Spleen (tissue), 11 donors: ENCODE measurements at regions not wholly inside any gene's neighbourhood (a gene's known extent, or its start where the extent isn't known, plus 50 kb on each side); places are given as distances from the start of the nearest gene placed in this dataset.

Experiments
- DNase-seq: peaks from one replicate; pipeline ENCODE4 v3.0.0-alpha.2; 2020
- H3K27ac ChIP-seq, 8 donors: fragments of 200-600 bp; sonication (generic) in 7 of 8; 1 replicate in 4 of 8; 2 replicates in 4 of 8; pipeline versions ENCODE4 v1.5.0 to v1.8.0; 2016 to 2021; ENCODE audit warnings: inconsistent platforms in 4 of 8, mild to moderate bottlenecking in 4 of 8, moderate library complexity in 1 of 8
- H3K27me3 ChIP-seq, 7 donors: fragments of 200-600 bp; sonication (generic) in 6 of 7; replicated peaks in 1 of 7; 1 replicate in 4 of 7; 2 replicates in 3 of 7; pipeline versions ENCODE4 v1.5.0 to v1.8.0; 2016 to 2021; ENCODE audit warnings: inconsistent platforms in 3 of 7, mild to moderate bottlenecking in 1 of 7
- H3K36me3 ChIP-seq, 6 donors: fragments of 200-600 bp; sonication (generic) in 5 of 6; 1 replicate in 4 of 6; 2 replicates in 2 of 6; pipeline versions ENCODE4 v1.5.0 to v1.8.0; 2016 to 2021; ENCODE audit warnings: inconsistent platforms in 2 of 6
- H3K4me1 ChIP-seq, 6 donors: fragments of 200-600 bp; sonication (generic) in 5 of 6; 1 replicate in 3 of 6; 2 replicates in 3 of 6; pipeline versions ENCODE4 v1.5.0 to v1.8.0; 2016 to 2021; ENCODE audit warnings: inconsistent platforms in 3 of 6
- H3K4me3 ChIP-seq, 8 donors: fragments of 200-600 bp; sonication (generic) in 7 of 8; 1 replicate in 4 of 8; 2 replicates in 4 of 8; pipeline versions ENCODE4 v1.5.0 to v1.8.0; 2016 to 2021; ENCODE audit warnings: inconsistent platforms in 4 of 8, mild to moderate bottlenecking in 4 of 8, moderate library complexity in 2 of 8
- H3K9me3 ChIP-seq, 8 donors: fragments of 200-600 bp; sonication (generic) in 7 of 8; 1 replicate in 4 of 8; 2 replicates in 4 of 8; pipeline versions ENCODE4 v1.5.0 to v1.8.0; 2016 to 2021; ENCODE audit warnings: inconsistent platforms in 4 of 8
- CTCF ChIP-seq, 11 experiments: fragments of 200-600 bp in 7 of 11; fragments of 450-650 bp in 4 of 11; sonication (generic) in 4 of 11; IDR thresholded peaks in 8 of 11; conservative IDR thresholded peaks in 3 of 11; 1 replicate in 7 of 11; 2 replicates in 4 of 11; pipeline versions ENCODE4 v1.4.0 to v1.8.0; 2016 to 2021; ENCODE audit warnings: antibody characterized with exemption in 11 of 11, inconsistent platforms in 4 of 11, mild to moderate bottlenecking in 1 of 11
- POLR2A ChIP-seq, 3 donors: fragments of 450-650 bp; IDR thresholded peaks; one replicate each; pipeline ENCODE4 v1.5.1; 2017; ENCODE audit warnings: antibody characterized with exemption in 3 of 3, mild to moderate bottlenecking in 1 of 3
- POLR2AphosphoS5 ChIP-seq, 3 donors: sonication (generic); formaldehyde crosslinking; IDR thresholded peaks; one replicate each; pipeline ENCODE4 v1.5.1; 2017; ENCODE audit warnings: antibody characterized with exemption in 3 of 3
- WGBS, 5 donors: extraction: QIAGEN DNeasy Blood & Tissue Kit in 3 of 5; methylation state at CpG; one replicate each; pipeline versions ENCODE4 v1.1.5 to v1.1.7; 2013 to 2018; 5-methylcytosine and 5-hydroxymethylcytosine counted together
- intact Hi-C: fragments of 100-400 bp; cut with DNase I; formaldehyde crosslinking; loops from one replicate; pipeline ENCODE4 v1.15.0; 2023; ENCODE audit warnings: low total_unique reads
- donor health status: healthy with polysubstance abuse.
- donor health status: DM: no; HTN: no; CAD: no; lungs with moderate emphysema.
- donor health status: DM: no; HTN: no; CAD: no.
- donor health status: Bipolar disorder and iron deficiency.
- donor health status: healthy.
- donor health status: DM: no; HTN: no; CAD: no.
- donor health status: DM: yes; HTN: yes; CAD: no.

GRCh38 chr11:39712581-39712980 lies 1746.9 kb downstream of the LRRC4C start:
- DNase-seq = no peak
- H3K4me1 ChIP-seq = no peaks in the 10 kb centered on the region
- 72 to 81% (median 77%) methylated on average over 2 of the region's 2 CpGs for WGBS, 5 donors
- no peaks in the 10 kb centered on the region for H3K36me3 ChIP-seq
- H3K27ac ChIP-seq = no peak overlapping the region
- no peak overlapping the region for H3K4me3 ChIP-seq
- H3K27me3 ChIP-seq = no peaks in the 10 kb centered on the region
- intact Hi-C loops = no loop called here
- TF ChIP-seq POLR2A (IDR thresholded peaks at IDR 0.05) = no peak
- peaks cover 0 to 9% (median 6%) of the 10 kb centered on the region in 8 donors for H3K9me3 ChIP-seq

GRCh38 chr11:39690856-39691255 lies 1768.6 kb downstream of the LRRC4C start:
- no peak for DNase-seq
- Histone ChIP-seq H3K4me3 (no peak overlapping the region), H3K4me1 (no peaks in the 10 kb centered on the region), H3K27ac (no peak overlapping the region), H3K36me3 (no peaks in the 10 kb centered on the region), H3K27me3 (no peaks in the 10 kb centered on the region), H3K9me3 (peaks cover 0 to 19% (median 5%) of the 10 kb centered on the region in 8 donors)
- TF ChIP-seq CTCF (IDR thresholded peaks at IDR 0.05 in 8 of 11, conservative IDR thresholded peaks at IDR 0.05 in 3 of 11) (no peak), POLR2AphosphoS5 (IDR thresholded peaks at IDR 0.05) (no peak), POLR2A (IDR thresholded peaks at IDR 0.05) (no peak)
- WGBS, 5 donors = 51 to 83% (median 60%) methylated on average over 1 of the region's 1 CpG
- intact Hi-C loops = no loop called here

- no peak for DNase-seq
- H3K36me3 ChIP-seq = no peaks in the 10 kb centered on the region
- TF ChIP-seq POLR2A (IDR thresholded peaks at IDR 0.05) (no peak), POLR2AphosphoS5 (IDR thresholded peaks at IDR 0.05) (no peak), CTCF (IDR thresholded peaks at IDR 0.05 in 8 of 11, conservative IDR thresholded peaks at IDR 0.05 in 3 of 11) (no peak)
- 77 to 90% (median 84%) methylated on average over 4 of the region's 4 CpGs for WGBS, 5 donors
- intact Hi-C loops = no loop called here
- no peaks in the 10 kb centered on the region for H3K4me1 ChIP-seq
- H3K27ac ChIP-seq = no peak overlapping the region
- no peak overlapping the region for H3K4me3 ChIP-seq
- H3K9me3 ChIP-seq = peaks cover 0 to 39% (median 22%) of the 10 kb centered on the region in 8 donors
- H3K27me3 ChIP-seq = no peaks in the 10 kb centered on the region
These were observed 1775.4 kb downstream of the LRRC4C start for GRCh38 chr11:39683951-39684554.

GRCh38 chr11:39683288-39683950 lies 1776.0 kb downstream of the LRRC4C start:
- WGBS, 5 donors = 59 to 76% (median 75%) methylated on average over 1 of the region's 1 CpG
- intact Hi-C loops = no loop called here
- Histone ChIP-seq H3K27me3 (no peaks in the 10 kb centered on the region), H3K4me1 (no peaks in the 10 kb centered on the region), H3K36me3 (no peaks in the 10 kb centered on the region), H3K27ac (no peak overlapping the region), H3K4me3 (no peak overlapping the region), H3K9me3 (peaks cover 0 to 41% (median 26%) of the 10 kb centered on the region in 8 donors)
- TF ChIP-seq CTCF (IDR thresholded peaks at IDR 0.05 in 8 of 11, conservative IDR thresholded peaks at IDR 0.05 in 3 of 11) (no peak), POLR2A (IDR thresholded peaks at IDR 0.05) (no peak), POLR2AphosphoS5 (IDR thresholded peaks at IDR 0.05) (no peak)
- DNase-seq = no peak
